ENCODE measurements at regions not wholly inside any gene's neighbourhood (a gene's known extent, or its start where the extent isn't known, plus 50 kb on each side); places are given as distances from the start of the nearest gene placed in this dataset.

- no peak overlapping the region for H3K23ac ChIP-seq (ENCODE audit: insufficient read length)
- no peak overlapping the region for H4K8ac ChIP-seq (ENCODE audit: extremely low read depth, insufficient read depth, low read length)
- DNase-seq (ENCODE audit: low read depth in 1 of 2, low spot score in 2 of 2) (no peak), FAIRE-seq (no peak)
- no peak overlapping the region for H2AFZ ChIP-seq (ENCODE audit: low read length)
- H3K4me3 ChIP-seq (ENCODE audit: extremely low read depth in 1 of 4, insufficient read depth in 2 of 4, low read depth in 3 of 4, low read length in 4 of 4), result no peak overlapping the region
- H2BK120ac ChIP-seq (replicated peaks; ENCODE audit: low read depth, low read length), result no peak overlapping the region
- ChIA-PET POLR2A (ENCODE audit: partially characterized antibody) (no interaction called here), CTCF (ENCODE audit: partially characterized antibody) (no interaction called here)
- H3K14ac ChIP-seq (ENCODE audit: insufficient read length), result no peak overlapping the region
- no peak overlapping the region for H3K9ac ChIP-seq (replicated peaks in 1 of 4; ENCODE audit: extremely low read depth in 1 of 4, low read depth in 3 of 4, low read length in 3 of 4)
- H3K79me1 ChIP-seq (ENCODE audit: low read depth, low read length), result no peaks in the 10 kb centered on the region
- no peaks in the 10 kb centered on the region for H4K20me1 ChIP-seq (replicated peaks in 1 of 2; ENCODE audit: control insufficient read depth in 1 of 2, insufficient read depth in 2 of 2, low read length in 2 of 2)
- no peaks in the 10 kb centered on the region for H3K36me3 ChIP-seq (ENCODE audit: control insufficient read depth in 2 of 4, insufficient read depth in 4 of 4, low read length in 3 of 4)
- no peak overlapping the region for H3K4me2 ChIP-seq (ENCODE audit: insufficient read depth in 1 of 2, low read depth in 2 of 2, low read length in 2 of 2)
- 89% methylated on average over 1 of the region's 1 CpG; no CpG with 5 or more reads in 1 of the 2 experiments for WGBS, 2 experiments (ENCODE audit: extremely low coverage in 1 of 2, insufficient coverage in 1 of 2, insufficient read length in 1 of 2, insufficient replicate concordance in 2 of 2, low coverage in 1 of 2, low lambda C conversion rate in 2 of 2, missing lambda C conversion rate in 1 of 2)
- H4K5ac ChIP-seq (ENCODE audit: insufficient read length, low read depth, low read length), result no peak overlapping the region
- no peak overlapping the region for H2BK12ac ChIP-seq (ENCODE audit: low read depth, low read length)
- no peak overlapping the region for H4K91ac ChIP-seq (replicated peaks; ENCODE audit: insufficient read length, low read length)
- H3K23me2 ChIP-seq (ENCODE audit: low read depth, low read length), result no peaks in the 10 kb centered on the region
- no peak overlapping the region for H2BK5ac ChIP-seq (ENCODE audit: low read depth, low read length)
- H2AK5ac ChIP-seq (ENCODE audit: low read depth, low read length), result no peak overlapping the region
- H3K4ac ChIP-seq (replicated peaks; ENCODE audit: insufficient read length, low read depth, low read length), result no peak overlapping the region
- H3K27ac ChIP-seq (ENCODE audit: low read depth, low read length), result no peak overlapping the region
- no peaks in the 10 kb centered on the region for H3K79me2 ChIP-seq (ENCODE audit: control insufficient read depth in 1 of 2, insufficient read depth in 2 of 2, low read length in 2 of 2)
- no peak overlapping the region for H3K18ac ChIP-seq (ENCODE audit: extremely low read depth, low read length)
- no peaks in the 10 kb centered on the region for H3K9me3 ChIP-seq (ENCODE audit: insufficient read depth in 2 of 2, low read depth in 1 of 2, low read length in 1 of 2)
- no peak overlapping the region for H2BK15ac ChIP-seq (ENCODE audit: low read length)
- no peaks in the 10 kb centered on the region for H3K4me1 ChIP-seq (replicated peaks in 1 of 4; ENCODE audit: control insufficient read depth in 3 of 4, insufficient read depth in 4 of 4, low read length in 3 of 4)
- no peak overlapping the region for H2BK20ac ChIP-seq (ENCODE audit: low read length)
- H3K56ac ChIP-seq (replicated peaks; ENCODE audit: insufficient read length, low read depth, low read length), result no peak overlapping the region
- no peaks in the 10 kb centered on the region for H3K27me3 ChIP-seq (replicated peaks in 1 of 4; ENCODE audit: control insufficient read depth in 3 of 4, extremely low read depth in 1 of 4, insufficient read depth in 3 of 4, low read length in 3 of 4)
- no peak for TF ChIP-seq POU5F1 (IDR thresholded peaks at IDR 0.05; ENCODE audit: low read depth, low read length)
- no peak for TF ChIP-seq EZH2 (IDR thresholded peaks at IDR 0.05; ENCODE audit: low read depth, low read length, severe bottlenecking)
- TF ChIP-seq CEBPB (IDR thresholded peaks at IDR 0.05; ENCODE audit: low read depth, low read length), result no peak
- no peak for TF ChIP-seq HDAC2 (IDR thresholded peaks at IDR 0.05; ENCODE audit: borderline replicate concordance in 1 of 2, low read depth in 2 of 2, low read length in 2 of 2)
- no peak for TF ChIP-seq NANOG (IDR thresholded peaks at IDR 0.05; ENCODE audit: insufficient read depth, low read depth, low read length, poor library complexity, severe bottlenecking)
- TF ChIP-seq YY1 (IDR thresholded peaks at IDR 0.05; ENCODE audit: low read depth, low read length), result no peak
- no peak for TF ChIP-seq BCL11A (IDR thresholded peaks at IDR 0.05; ENCODE audit: low read depth in 2 of 2, low read length in 2 of 2)
- TF ChIP-seq TAF1 (IDR thresholded peaks at IDR 0.05; ENCODE audit: low read depth, low read length), result no peak
- TF ChIP-seq CTCF (IDR thresholded peaks at IDR 0.05; ENCODE audit: control extremely low read depth in 1 of 3, insufficient read depth in 1 of 3, low read depth in 1 of 3, low read length in 3 of 3), result no peak
- no peak for TF ChIP-seq TBP (IDR thresholded peaks at IDR 0.05; ENCODE audit: low read depth, low read length)
- no peak for TF ChIP-seq GTF2F1 (IDR thresholded peaks at IDR 0.05; ENCODE audit: borderline replicate concordance, low read depth, low read length)
- no peak for TF ChIP-seq CBX5 (IDR thresholded peaks at IDR 0.05; ENCODE audit: low read depth, low read length)
Measured at GRCh38 chr2:14132386-14132785, 500.1 kb upstream of the LRATD1 start.

Data from H1 (cell line).